Calu3 (cell line): ENCODE measurements at regions not wholly inside any gene's neighbourhood (a gene's known extent, or its start where the extent isn't known, plus 50 kb on each side); places are given as distances from the start of the nearest gene placed in this dataset.

Experiments
- BruUV-seq: library from RNA; stranded (reverse); fragments of 400-500 nt; replicated peaks from 2 replicates; lab custom pipeline; 2021; lab: Mats Ljungman, UMichigan
- CTCF ChIA-PET: fragments of 300-600 bp; sonication (Branson Sonifier 250); formaldehyde crosslinking; loops from one replicate; lab custom pipeline; 2022; ENCODE audit warnings: antibody characterized with exemption; lab: Charles Lee
- DNase-seq: peaks from one replicate; pipeline ENCODE4 v3.0.0; 2022
- H3K27ac Mint-ChIP-seq: one replicate; pipeline ENCODE4 v1.8.0; 2022; ENCODE audit warnings: mixed read lengths; ENCODE audit not compliant: unreplicated experiment
- H3K27me3 Mint-ChIP-seq: one replicate; pipeline ENCODE4 v1.8.0; 2022; ENCODE audit warnings: mixed read lengths; ENCODE audit not compliant: unreplicated experiment
- H3K36me3 Mint-ChIP-seq: one replicate; pipeline ENCODE4 v1.8.0; 2022; ENCODE audit warnings: mild to moderate bottlenecking, moderate library complexity, mixed read lengths; ENCODE audit not compliant: insufficient read depth, unreplicated experiment
- H3K4me1 Mint-ChIP-seq: one replicate; pipeline ENCODE4 v1.8.0; 2022; ENCODE audit warnings: mild to moderate bottlenecking, low read depth, mixed read lengths; ENCODE audit not compliant: unreplicated experiment
- H3K4me3 Mint-ChIP-seq: one replicate; pipeline ENCODE4 v1.8.0; 2022; ENCODE audit warnings: mild to moderate bottlenecking, low read depth, moderate library complexity, mixed read lengths; ENCODE audit not compliant: unreplicated experiment
- H3K9me3 Mint-ChIP-seq: one replicate; pipeline ENCODE4 v1.8.0; 2022; ENCODE audit warnings: low read depth, mixed read lengths; ENCODE audit not compliant: unreplicated experiment
- CTCF ChIP-seq: fragments of 200-600 bp; IDR thresholded peaks from one replicate; pipeline ENCODE4 v1.8.0; 2022; ENCODE audit warnings: antibody characterized with exemption; ENCODE audit not compliant: unreplicated experiment
- intact Hi-C: fragments of 100-400 bp; cut with micrococcal nuclease; formaldehyde crosslinking; loops from one replicate; pipeline ENCODE4 v1.10.0; 2022; ENCODE audit not compliant: unreplicated experiment

- no peaks in the 10 kb centered on the region for H3K27me3 Mint-ChIP-seq
- H3K4me1 Mint-ChIP-seq: no peaks in the 10 kb centered on the region
- CTCF ChIA-PET: no interaction called here
- H3K36me3 Mint-ChIP-seq: no peaks in the 10 kb centered on the region
- intact Hi-C loops: no loop called here
- no peak overlapping the region for H3K4me3 Mint-ChIP-seq
- H3K9me3 Mint-ChIP-seq: no peaks in the 10 kb centered on the region
- DNase-seq: no peak
- no peak overlapping the region for H3K27ac Mint-ChIP-seq
- TF ChIP-seq CTCF: no peak
- no TSS peak for BruUV-seq
Measured at GRCh38 chr10:106435081-106435480, 729.4 kb downstream of the SORCS1 start.

GRCh38 chr10:106424981-106425380, 739.5 kb downstream of the SORCS1 start:
- TF ChIP-seq CTCF: no peak
- BruUV-seq: no TSS peak
- H3K4me1 Mint-ChIP-seq: no peaks in the 10 kb centered on the region
- CTCF ChIA-PET: no interaction called here
- no peaks in the 10 kb centered on the region for H3K27me3 Mint-ChIP-seq
- DNase-seq: no peak
- H3K36me3 Mint-ChIP-seq: no peaks in the 10 kb centered on the region
- peaks cover 2% of the 10 kb centered on the region for H3K9me3 Mint-ChIP-seq
- H3K4me3 Mint-ChIP-seq: no peak overlapping the region
- no peak overlapping the region for H3K27ac Mint-ChIP-seq
- intact Hi-C loops: no loop called here

GRCh38 chr10:106424054-106424453, 740.5 kb downstream of the SORCS1 start:
- CTCF ChIA-PET: no interaction called here
- H3K4me1 Mint-ChIP-seq: no peaks in the 10 kb centered on the region
- intact Hi-C loops: no loop called here
- H3K9me3 Mint-ChIP-seq: peaks cover 1% of the 10 kb centered on the region
- H3K27ac Mint-ChIP-seq: no peak overlapping the region
- H3K27me3 Mint-ChIP-seq: no peaks in the 10 kb centered on the region
- no peak for TF ChIP-seq CTCF
- DNase-seq: no peak
- H3K36me3 Mint-ChIP-seq: no peaks in the 10 kb centered on the region
- no peak overlapping the region for H3K4me3 Mint-ChIP-seq
- BruUV-seq: no TSS peak

- Mint-ChIP-seq H3K4me1 (no peaks in the 10 kb centered on the region), H3K27ac (no peak overlapping the region), H3K27me3 (no peaks in the 10 kb centered on the region), H3K4me3 (no peak overlapping the region), H3K36me3 (no peaks in the 10 kb centered on the region), H3K9me3 (no peaks in the 10 kb centered on the region)
- DNase-seq: no peak
- intact Hi-C loops: no loop called here
- no TSS peak for BruUV-seq
- no peak for TF ChIP-seq CTCF
- CTCF ChIA-PET: no interaction called here
Measured at GRCh38 chr10:106410331-106410730, 754.2 kb downstream of the SORCS1 start.
